Motor neuron (in vitro differentiated cells): ENCODE measurements at regions not wholly inside any gene's neighbourhood (a gene's known extent, or its start where the extent isn't known, plus 50 kb on each side); places are given as distances from the start of the nearest gene placed in this dataset.
"Not testable (repeated sequence)": the region's sequence is repeated elsewhere in the genome, so short reads cannot be mapped to it uniquely, and the experiment has no call there.

Experiments
- ATAC-seq, 8 experiments: fragments of 200-7000 bp; cut with Tn5 transposase; replicated peaks in 6 of 8; 2 replicates each; pipeline ENCODE4 v1.8.0; 2021; ENCODE audit warnings: mild to moderate bottlenecking in 8 of 8, moderate library complexity in 8 of 8
- H3K27ac ChIP-seq, 2 donors: fragments of 250-450 bp; sonication (Bioruptor Pico); 2 replicates each; pipeline ENCODE4 v1.9.0; 2021; ENCODE audit warnings: antibody characterized with exemption in 2 of 2, mild to moderate bottlenecking in 2 of 2, moderate library complexity in 1 of 2
- H3K4me1 ChIP-seq, 2 donors: fragments of 250-450 bp; sonication (Bioruptor Pico); replicated peaks in 1 of 2; 2 replicates each; pipeline ENCODE4 v1.6.1; 2021; ENCODE audit warnings: antibody characterized with exemption in 2 of 2, mild to moderate bottlenecking in 2 of 2, moderate library complexity in 1 of 2
- H3K4me3 ChIP-seq, 5 donors: fragments of 250-450 bp; sonication (Bioruptor Pico); 2 replicates each; pipeline ENCODE4 v1.9.0; 2021; ENCODE audit warnings: antibody characterized with exemption in 5 of 5, mild to moderate bottlenecking in 5 of 5, moderate library complexity in 4 of 5
- WGBS, 10 experiments: fragments of 450-650 bp; shearing (Covaris generic); methylation state at CpG; one replicate each; pipeline ENCODE4 v1.0.0; 2022; 5-methylcytosine and 5-hydroxymethylcytosine counted together
- in situ Hi-C, 9 experiments: fragments of 400-800 bp; cut with MboI; loops; one replicate each; pipeline ENCODE4 v1.15.0; 2021; ENCODE audit warnings: low sequenced_read_pairs in 9 of 9, low pct_unique_long_range_greater_than_20kb in 2 of 9; ENCODE audit not compliant: unreplicated experiment in 9 of 9

DNA sequence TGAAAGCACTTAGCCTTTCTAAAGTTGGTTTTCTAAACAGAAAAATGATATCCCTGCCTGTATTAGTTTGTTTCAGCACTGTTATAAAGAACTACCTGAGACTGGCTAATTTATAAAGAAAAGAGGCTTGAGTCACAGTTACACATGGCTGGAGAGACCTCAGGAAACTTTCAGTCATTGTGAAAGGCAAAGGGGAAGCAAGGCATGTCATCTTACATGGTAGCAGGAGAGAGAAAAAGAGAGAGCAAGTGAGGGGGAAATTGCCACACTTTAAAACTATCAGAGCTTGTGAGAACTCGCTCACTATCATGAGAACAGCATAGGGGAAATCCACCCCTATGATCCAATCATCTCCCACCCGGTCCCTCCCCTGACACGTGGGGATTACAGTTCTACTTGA, 64.9 kb downstream of the FAM170A start:
- 10 to 81% methylated on average over 2 of the region's 3 CpGs; no CpG with 5 or more reads in 8 of the 10 experiments for WGBS, 10 experiments
- Histone ChIP-seq H3K4me1 (no peaks in the 10 kb centered on the region), H3K4me3 (no peak overlapping the region), H3K27ac (no peak overlapping the region)
- in situ Hi-C loops: no loop called here
- ATAC-seq: no peak

DNA sequence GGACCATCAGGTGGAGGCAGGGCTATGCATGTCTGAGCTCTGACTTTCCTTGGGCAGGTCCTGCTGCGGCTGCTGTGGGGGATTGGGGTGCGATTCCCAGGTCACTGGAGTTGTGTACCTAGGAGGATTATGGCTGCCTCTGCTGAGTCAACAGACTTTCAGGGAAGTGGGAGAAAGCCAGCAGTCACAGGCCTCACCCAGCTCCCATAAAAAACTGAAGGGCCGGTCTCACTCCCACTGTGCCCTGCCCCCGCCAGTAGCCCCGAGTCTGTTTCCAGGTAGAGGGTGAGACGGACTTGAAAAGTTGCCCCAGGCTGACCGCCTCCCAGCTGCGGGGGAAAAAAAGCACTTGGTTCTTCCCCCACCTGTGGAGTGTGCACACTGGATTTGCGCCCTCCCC, 76.7 kb downstream of the FAM170A start:
- 0 to 100% (median 84%) methylated on average over 1 to 5 of the region's 9 CpGs; no CpG with 5 or more reads in 4 of the 10 experiments for WGBS, 10 experiments
- Histone ChIP-seq H3K4me1 (no peaks in the 10 kb centered on the region), H3K27ac (no peak overlapping the region), H3K4me3 (no peak overlapping the region)
- no peak for ATAC-seq
- in situ Hi-C loops: no loop called here

DNA sequence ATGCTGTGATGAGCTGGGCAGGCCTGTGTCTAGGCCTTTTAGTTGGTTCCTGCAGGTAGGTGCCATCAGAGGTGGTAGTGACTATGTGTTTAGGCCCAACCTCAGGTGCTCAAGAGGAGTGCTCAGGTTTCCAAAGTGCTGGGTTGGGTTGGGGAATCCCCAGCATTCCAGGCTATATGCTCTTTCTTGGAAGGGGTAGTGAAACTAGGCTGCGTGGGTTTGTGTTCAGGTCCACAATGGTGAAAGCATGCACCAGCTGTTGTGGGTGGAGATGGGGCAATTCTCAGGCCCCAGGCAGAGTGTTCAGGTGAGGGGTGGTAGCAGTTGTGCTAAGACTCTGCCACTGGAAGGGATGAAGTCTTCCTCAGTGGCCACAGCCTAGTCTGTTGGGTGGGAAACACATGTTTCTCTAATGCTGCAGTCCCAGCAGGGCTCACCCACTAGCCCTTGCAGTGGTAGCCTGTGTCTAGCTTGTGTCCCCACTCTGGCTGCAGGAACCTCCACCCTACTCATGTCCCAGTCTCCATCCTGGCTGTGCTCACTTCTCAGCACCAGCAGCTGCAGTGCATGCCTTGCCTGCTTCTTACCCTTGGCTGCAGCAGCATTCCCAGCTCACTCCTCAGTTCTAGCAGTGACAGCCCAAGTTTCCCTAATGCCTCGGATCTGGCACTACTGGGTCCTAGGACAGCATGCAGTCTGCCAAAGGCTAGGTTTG, 78.9 kb downstream of the FAM170A start:
- ATAC-seq: no peak
- in situ Hi-C loops: no loop called here
- 0 to 100% (median 80%) methylated on average over 1 of the region's 2 CpGs; no CpG with 5 or more reads in 7 of the 10 experiments for WGBS, 10 experiments

DNA sequence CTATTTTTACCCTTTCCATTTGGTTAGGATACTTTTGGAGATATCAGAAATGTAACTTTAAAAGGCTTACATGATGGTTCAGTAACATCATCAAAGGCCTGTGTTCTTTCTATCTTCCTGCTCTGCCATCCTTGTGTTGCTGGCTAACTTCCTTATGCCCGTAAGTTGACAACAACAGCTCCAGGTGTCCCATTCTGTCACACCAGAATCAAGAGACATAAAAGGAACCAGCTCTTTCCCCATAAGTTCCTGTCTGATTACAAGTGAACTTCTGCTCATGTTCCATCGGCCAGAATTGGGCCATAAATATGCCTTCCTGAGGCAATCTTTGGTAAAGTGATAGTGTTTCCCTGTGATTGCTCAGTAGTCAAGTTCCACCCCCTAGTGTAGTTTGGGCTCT, 92.4 kb downstream of the FAM170A start:
- Histone ChIP-seq H3K4me1 (peaks cover 0 to 3% of the 10 kb centered on the region in 2 donors), H3K4me3 (no peak overlapping the region), H3K27ac (no peak overlapping the region)
- 0 to 100% (median 92%) methylated on average over 1 to 2 of the region's 2 CpGs; no CpG with 5 or more reads in 3 of the 10 experiments for WGBS, 10 experiments
- no peak for ATAC-seq
- in situ Hi-C loops: no loop called here

More for the DNA sequence above, 78.9 kb downstream of the FAM170A start:
- no peak overlapping the region for H3K4me3 ChIP-seq
- no peak overlapping the region for H3K27ac ChIP-seq
- no peaks in the 10 kb centered on the region for H3K4me1 ChIP-seq

DNA sequence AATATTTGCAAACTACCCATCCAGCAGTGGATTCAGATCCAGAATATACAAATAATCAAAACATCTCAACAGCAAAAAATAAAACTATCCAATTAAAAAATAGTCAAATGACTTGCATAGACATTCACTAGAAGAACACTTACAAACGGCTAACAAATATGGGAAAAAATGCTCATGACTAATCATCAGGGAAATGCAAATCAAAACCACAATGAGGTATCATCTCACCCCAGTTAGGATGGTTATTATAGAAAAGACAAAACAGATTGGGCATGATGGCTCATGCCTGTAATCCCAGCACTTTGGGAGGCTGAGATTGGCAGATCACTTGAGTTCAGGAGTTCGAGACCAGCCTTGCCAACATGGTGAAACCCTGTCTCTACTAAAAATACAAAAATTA, 95.9 kb downstream of the FAM170A start:
- ATAC-seq: peak in 1 of 8 experiments; percentile 51
- in situ Hi-C loops, H3K4me1 ChIP-seq, H3K4me3 ChIP-seq, H3K27ac ChIP-seq: not testable (repeated sequence)
- 0 to 100% (median 58%) methylated on average over 1 to 2 of the region's 2 CpGs; no CpG with 5 or more reads in 2 of the 10 experiments for WGBS, 10 experiments

DNA sequence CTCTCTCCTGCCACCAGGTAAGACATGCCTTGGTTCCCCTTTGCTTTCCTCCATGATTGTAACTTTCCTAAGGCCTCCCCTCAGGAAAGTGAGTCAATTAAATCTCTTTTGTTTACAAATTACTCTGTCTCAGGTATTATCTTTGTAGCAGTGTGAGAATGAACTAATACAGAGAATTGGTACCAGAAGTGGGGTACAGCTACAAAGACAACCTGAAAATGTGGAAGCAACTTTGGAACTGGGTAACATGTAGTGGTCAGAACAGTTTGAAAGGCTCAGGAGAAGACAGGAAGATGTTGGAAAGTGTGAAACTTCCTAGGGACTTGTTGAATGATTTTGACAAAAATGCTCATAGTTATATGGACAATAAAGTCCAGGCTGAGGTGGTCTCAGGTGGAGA, 97.2 kb downstream of the FAM170A start:
- no peak for ATAC-seq
- Histone ChIP-seq H3K4me3 (no peak overlapping the region), H3K4me1 (no peaks in the 10 kb centered on the region), H3K27ac (no peak overlapping the region)
- in situ Hi-C loops: no loop called here

DNA sequence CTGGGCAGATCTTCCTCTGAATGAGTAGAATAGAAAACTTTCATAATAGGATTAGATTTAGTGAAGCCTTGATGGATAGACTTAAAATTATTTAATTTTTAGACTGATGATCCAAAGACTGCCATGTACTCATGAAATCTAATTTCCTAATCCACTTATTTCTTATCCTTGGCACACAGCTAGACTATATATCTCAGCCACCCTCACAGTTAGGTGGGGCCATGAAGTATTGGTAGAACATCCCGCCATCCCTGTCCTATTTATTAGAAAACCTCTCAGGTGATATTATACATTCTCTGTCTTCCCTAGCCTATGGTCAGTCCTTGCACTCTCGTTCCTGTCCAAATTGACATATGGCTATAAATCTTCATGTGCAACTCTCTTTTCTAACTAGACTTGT, 110.9 kb downstream of the FAM170A start:
- no peak overlapping the region for H3K27ac ChIP-seq
- H3K4me1 ChIP-seq: no peaks in the 10 kb centered on the region
- in situ Hi-C loops: no loop called here
- H3K4me3 ChIP-seq: no peak overlapping the region
- peak in 1 of 8 experiments; percentile 57 for ATAC-seq
- WGBS, 10 experiments: 29 to 100% (median 75%) methylated on average over 1 to 2 of the region's 2 CpGs; no CpG with 5 or more reads in 3 of the 10 experiments

DNA sequence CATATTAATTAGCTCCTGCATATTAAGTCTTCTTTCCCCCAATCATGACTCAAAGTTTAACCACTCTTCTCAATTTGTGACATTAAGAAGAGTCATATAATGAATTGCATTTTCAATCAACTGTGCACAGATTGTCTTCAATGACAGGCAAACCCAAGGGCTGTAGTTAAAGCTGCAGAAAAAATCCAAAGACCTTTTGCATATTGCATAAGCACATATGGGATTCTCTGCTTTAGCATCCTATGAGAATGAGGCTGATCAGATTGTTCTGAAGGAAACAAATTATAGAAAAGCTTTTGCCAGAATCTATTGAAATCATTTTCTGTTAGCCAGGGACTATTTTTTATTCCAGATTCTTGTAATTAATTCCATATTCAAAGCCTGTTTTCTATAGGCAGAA, 112.3 kb downstream of the FAM170A start:
- ATAC-seq: no peak
- Histone ChIP-seq H3K4me3 (no peak overlapping the region), H3K4me1 (no peaks in the 10 kb centered on the region), H3K27ac (no peak overlapping the region)
- in situ Hi-C loops: no loop called here

DNA sequence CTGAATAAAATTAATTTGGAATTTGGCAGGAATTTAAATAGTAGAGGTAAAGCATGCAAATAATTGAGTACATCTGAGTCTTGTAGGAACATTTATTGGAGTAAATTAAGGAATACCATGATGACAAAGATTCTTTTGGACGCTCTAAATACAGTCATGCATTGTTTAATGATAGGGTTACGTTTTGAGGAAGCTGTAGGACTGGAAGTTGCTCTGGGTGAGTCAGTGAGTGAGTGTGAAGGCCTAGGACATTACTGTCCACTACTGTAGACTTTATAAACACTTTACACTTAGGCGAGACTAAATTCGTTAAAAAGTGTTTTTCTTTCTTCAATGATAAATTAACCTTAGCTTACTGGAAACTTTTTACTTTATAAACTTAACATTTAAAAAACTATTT, 113.0 kb downstream of the FAM170A start:
- Histone ChIP-seq H3K4me3 (no peak overlapping the region), H3K4me1 (no peaks in the 10 kb centered on the region), H3K27ac (no peak overlapping the region)
- WGBS, 10 experiments: 24 to 92% (median 58%) methylated on average over 2 to 4 of the region's 4 CpGs
- in situ Hi-C loops: no loop called here
- ATAC-seq: no peak

DNA sequence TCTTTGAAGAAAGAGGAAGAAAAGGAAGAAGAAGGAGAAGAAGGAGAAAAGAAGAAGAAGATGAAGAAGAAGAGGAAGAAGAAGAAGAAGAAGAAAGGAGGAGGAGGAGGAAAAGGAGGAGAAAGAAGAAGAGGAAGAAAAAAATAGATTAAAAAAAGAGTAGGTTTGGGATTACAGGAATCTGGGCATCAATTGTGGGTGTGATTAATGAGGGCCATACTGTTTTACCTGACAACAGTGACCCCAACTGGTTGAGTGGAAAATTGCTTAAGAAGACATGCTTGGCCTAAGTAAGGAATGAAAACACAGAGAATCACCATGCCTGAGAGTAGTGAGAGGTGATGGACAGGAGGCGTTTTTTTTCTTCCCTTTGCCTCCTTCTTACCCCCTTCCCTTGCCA, 114.6 kb downstream of the FAM170A start:
- Histone ChIP-seq H3K27ac (no peak overlapping the region), H3K4me1 (no peaks in the 10 kb centered on the region), H3K4me3 (no peak overlapping the region)
- WGBS, 10 experiments: 0 to 50% (median 21%) methylated on average over 1 of the region's 1 CpG; no CpG with 5 or more reads in 2 of the 10 experiments
- in situ Hi-C loops: no loop called here
- peak in 3 of 8 experiments; percentile 32 to 68 (median 64) for ATAC-seq

DNA sequence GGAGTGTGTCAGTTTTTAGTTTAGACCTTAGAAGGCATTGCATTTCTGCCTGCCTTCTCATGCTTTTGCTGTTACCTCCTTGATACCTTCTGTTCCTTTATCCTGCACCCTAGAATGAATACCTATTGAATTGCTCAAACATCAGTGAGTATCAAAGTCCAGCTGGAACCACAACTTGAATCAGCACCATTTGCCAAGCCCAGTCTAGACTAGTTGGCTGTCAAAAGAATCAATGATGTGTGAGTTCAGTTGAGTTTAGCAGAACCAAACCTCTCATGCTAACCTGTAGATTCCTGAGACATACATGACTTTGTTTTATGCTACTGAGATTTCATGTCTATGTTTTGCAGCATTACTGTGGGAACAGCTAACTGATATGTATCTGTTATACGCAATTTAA, 116.6 kb downstream of the FAM170A start:
- in situ Hi-C loops: no loop called here
- H3K27ac ChIP-seq: no peak overlapping the region
- no peaks in the 10 kb centered on the region for H3K4me1 ChIP-seq
- WGBS, 10 experiments: 38 to 100% (median 90%) methylated on average over 1 of the region's 1 CpG; no CpG with 5 or more reads in 7 of the 10 experiments
- no peak for ATAC-seq
- H3K4me3 ChIP-seq: no peak overlapping the region

DNA sequence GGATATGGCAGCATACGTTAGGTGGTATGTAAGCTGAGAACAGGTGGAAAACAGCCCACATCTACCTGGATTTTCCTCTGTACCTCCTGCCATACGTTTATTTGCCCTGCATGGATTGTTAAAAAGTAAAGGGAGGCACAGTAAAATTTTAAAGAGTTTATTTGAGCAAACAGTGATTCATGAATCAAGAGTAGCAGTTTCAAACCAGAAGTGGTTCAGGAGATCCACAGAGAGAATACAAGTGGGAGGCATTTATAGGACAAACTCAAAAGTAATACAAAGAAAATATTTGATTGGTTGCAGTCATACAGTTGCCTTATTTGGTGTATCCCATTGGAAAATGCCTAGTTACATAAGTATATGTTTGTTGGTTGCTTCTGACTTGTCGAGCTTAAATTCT, 117.6 kb downstream of the FAM170A start:
- ATAC-seq: no peak
- Histone ChIP-seq H3K4me1 (no peaks in the 10 kb centered on the region), H3K4me3 (no peak overlapping the region), H3K27ac (no peak overlapping the region)
- WGBS, 10 experiments: 0 to 86% (median 69%) methylated on average over 1 to 3 of the region's 3 CpGs; no CpG with 5 or more reads in 1 of the 10 experiments
- in situ Hi-C loops: no loop called here

DNA sequence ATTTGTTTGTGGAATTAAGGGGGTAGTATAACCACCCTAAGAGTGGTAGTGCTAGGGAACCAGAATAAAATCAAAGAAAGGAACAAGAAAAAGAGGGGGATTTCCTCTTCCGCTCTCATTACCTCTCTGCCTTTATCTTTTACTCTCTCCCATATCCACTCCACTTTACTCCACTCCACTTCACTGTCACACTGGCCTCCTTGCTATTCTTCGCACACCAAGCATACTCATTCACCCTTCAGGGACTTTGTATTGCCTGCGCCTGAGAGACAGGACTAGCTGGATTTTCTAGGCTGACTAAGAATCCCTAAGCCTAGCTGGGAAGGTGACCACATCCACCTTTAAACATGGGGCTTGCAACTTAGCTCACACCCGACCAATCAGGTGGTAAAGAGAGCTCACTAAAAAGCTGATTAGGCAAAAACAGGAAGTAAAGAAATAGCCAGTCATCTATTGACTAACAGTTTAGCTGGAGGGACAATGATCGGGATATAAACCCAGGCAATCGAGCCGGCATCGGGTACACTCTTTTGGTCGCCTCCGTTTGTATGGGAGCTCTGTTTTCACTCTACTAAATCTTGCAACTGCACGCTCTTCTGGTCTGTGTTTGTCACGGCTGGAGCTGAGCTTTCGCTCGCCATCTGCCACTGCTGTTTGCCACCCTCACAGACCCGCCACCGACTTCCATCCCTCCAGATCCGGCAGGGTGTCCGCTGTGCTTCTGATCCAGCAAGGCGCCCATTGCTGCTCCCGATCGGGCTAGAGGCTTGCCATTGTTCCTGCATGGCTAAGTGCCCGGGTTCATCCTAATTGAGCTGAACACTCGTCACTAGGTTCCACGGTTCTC, 121.8 kb downstream of the FAM170A start:
- 52 to 100% (median 80%) methylated on average over 1 to 17 of the region's 24 CpGs; no CpG with 5 or more reads in 2 of the 10 experiments for WGBS, 10 experiments
- in situ Hi-C loops: no loop called here
- no peak for ATAC-seq
- Histone ChIP-seq H3K27ac (no peak overlapping the region), H3K4me3 (no peak overlapping the region), H3K4me1 (no peaks in the 10 kb centered on the region)
